H9 (cell line): ENCODE measurements at regions not wholly inside any gene's neighbourhood (a gene's known extent, or its start where the extent isn't known, plus 50 kb on each side); places are given as distances from the start of the nearest gene placed in this dataset.

Experiments
- DNase-seq: peaks from one replicate; pipeline ENCODE4 v3.0.0-alpha.2; 2017
- H2AFZ ChIP-seq: one replicate; pipeline ENCODE4 v1.6.1; 2013; ENCODE audit warnings: mild to moderate bottlenecking, low read length, control low read depth, moderate library complexity
- H2AK5ac ChIP-seq: 2 replicates; pipeline ENCODE4 v1.6.1; 2013; ENCODE audit warnings: low read length, control low read depth, mixed read lengths; ENCODE audit not compliant: insufficient read length
- H2BK120ac ChIP-seq: one replicate; pipeline ENCODE4 v1.6.1; 2013; ENCODE audit warnings: low read depth, mild to moderate bottlenecking, low read length, control low read depth, inconsistent platforms; ENCODE audit not compliant: poor library complexity, severe bottlenecking
- H2BK12ac ChIP-seq: 2 replicates; pipeline ENCODE4 v1.6.1; 2013; ENCODE audit warnings: low read length, control low read depth, mixed read lengths, low read depth; ENCODE audit not compliant: insufficient read length
- H2BK15ac ChIP-seq: 2 replicates; pipeline ENCODE4 v1.6.1; 2013; ENCODE audit warnings: low read depth, low read length, control low read depth
- H2BK20ac ChIP-seq: one replicate; pipeline ENCODE4 v1.6.1; 2013; ENCODE audit warnings: low read depth, mild to moderate bottlenecking, low read length, control low read depth, inconsistent platforms; ENCODE audit not compliant: poor library complexity, severe bottlenecking
- H2BK5ac ChIP-seq: 2 replicates; pipeline ENCODE4 v1.6.1; 2013; ENCODE audit warnings: low read length, control low read depth, mixed read lengths; ENCODE audit not compliant: insufficient read length
- H3K14ac ChIP-seq: 2 replicates; pipeline ENCODE4 v1.6.1; 2013; ENCODE audit warnings: low read length, control low read depth; ENCODE audit not compliant: insufficient read depth
- H3K18ac ChIP-seq: 2 replicates; pipeline ENCODE4 v1.6.1; 2013; ENCODE audit warnings: low read depth, mild to moderate bottlenecking, mixed read lengths, low read length, control low read depth; ENCODE audit not compliant: insufficient read length
- H3K23ac ChIP-seq: 2 replicates; pipeline ENCODE4 v1.6.1; 2013; ENCODE audit warnings: low read length, control low read depth, mixed read lengths, low read depth; ENCODE audit not compliant: insufficient read length
- H3K23me2 ChIP-seq: 2 replicates; pipeline ENCODE4 v1.6.1; 2013; ENCODE audit warnings: low read depth, mild to moderate bottlenecking, mixed read lengths, low read length, control low read depth; ENCODE audit not compliant: insufficient read length, poor library complexity, severe bottlenecking
- H3K27ac ChIP-seq: 2 replicates; pipeline ENCODE4 v1.5.1; 2013; ENCODE audit warnings: low read length, control low read depth, mixed read lengths, low read depth; ENCODE audit not compliant: insufficient read length
- H3K27me3 ChIP-seq: 2 replicates; pipeline ENCODE4 v1.6.1; 2013; ENCODE audit warnings: low read length, control low read depth, inconsistent platforms; ENCODE audit not compliant: insufficient read depth
- H3K4ac ChIP-seq: 2 replicates; pipeline ENCODE4 v1.6.1; 2013; ENCODE audit warnings: low read depth, mild to moderate bottlenecking, control low read depth, inconsistent platforms, low read length, moderate library complexity
- H3K4me1 ChIP-seq: 2 replicates; pipeline ENCODE4 v1.6.1; 2013; ENCODE audit warnings: low read length, control low read depth, inconsistent platforms; ENCODE audit not compliant: insufficient read depth
- H3K4me2 ChIP-seq: 2 replicates; pipeline ENCODE4 v1.6.1; 2013; ENCODE audit warnings: low read length, control low read depth, mixed read lengths; ENCODE audit not compliant: insufficient read length, insufficient read depth
- H3K56ac ChIP-seq: 2 replicates; pipeline ENCODE4 v1.6.1; 2013; ENCODE audit warnings: low read depth, mild to moderate bottlenecking, mixed read lengths, low read length, control low read depth; ENCODE audit not compliant: insufficient read length
- H3K79me1 ChIP-seq: 2 replicates; pipeline ENCODE4 v1.6.1; 2013; ENCODE audit warnings: low read depth, mild to moderate bottlenecking, moderate library complexity, low read length, control low read depth, inconsistent platforms; ENCODE audit not compliant: insufficient read depth, poor library complexity, severe bottlenecking
- H3K79me2 ChIP-seq: 2 replicates; pipeline ENCODE4 v1.6.1; 2013; ENCODE audit warnings: low read length, control low read depth, inconsistent platforms; ENCODE audit not compliant: insufficient read depth
- H3K9ac ChIP-seq: 2 replicates; pipeline ENCODE4 v1.6.1; 2013; ENCODE audit warnings: low read length, control low read depth, mixed read lengths; ENCODE audit not compliant: insufficient read length; ENCODE audit errors: extremely low read depth
- H3K9me3 ChIP-seq: one replicate; pipeline ENCODE4 v1.6.1; 2013; ENCODE audit warnings: low read depth, low read length, inconsistent platforms; ENCODE audit not compliant: control insufficient read depth
- H3T11ph ChIP-seq: one replicate; pipeline ENCODE4 v1.6.1; 2013; ENCODE audit warnings: mild to moderate bottlenecking, low read length, control low read depth, inconsistent platforms
- H4K20me1 ChIP-seq: one replicate; pipeline ENCODE4 v1.6.1; 2013; ENCODE audit not compliant: control insufficient read depth, insufficient read length, insufficient read depth
- H4K5ac ChIP-seq: 2 replicates; pipeline ENCODE4 v1.6.1; 2013; ENCODE audit warnings: low read depth, mild to moderate bottlenecking, mixed read lengths, low read length, control low read depth; ENCODE audit not compliant: insufficient read length
- H4K8ac ChIP-seq: replicated peaks from 2 replicates; pipeline ENCODE4 v1.6.1; 2013; ENCODE audit warnings: low read length, control low read depth, mixed read lengths, low read depth; ENCODE audit not compliant: insufficient read length
- H4K91ac ChIP-seq: 2 replicates; pipeline ENCODE4 v1.6.1; 2013; ENCODE audit warnings: low read depth, mild to moderate bottlenecking, moderate library complexity, mixed read lengths, low read length, control low read depth; ENCODE audit not compliant: insufficient read length
- H3K27ac Mint-ChIP-seq, 3 experiments: 2 replicates in 2 of 3; 3 replicates in 1 of 3; pipeline ENCODE4 v1.8.0; 2020 to 2021; ENCODE audit warnings: mixed read lengths in 3 of 3, mild to moderate bottlenecking in 1 of 3, moderate library complexity in 1 of 3
- H3K27me3 Mint-ChIP-seq: 2 replicates; pipeline ENCODE4 v1.8.0; 2021; ENCODE audit warnings: low read depth, mild to moderate bottlenecking, moderate library complexity, mixed read lengths
- H3K36me3 Mint-ChIP-seq, 3 experiments: 2 replicates in 2 of 3; 3 replicates in 1 of 3; pipeline ENCODE4 v1.8.0; 2020 to 2021; ENCODE audit warnings: low read depth in 3 of 3, mixed read lengths in 3 of 3; ENCODE audit not compliant: insufficient read depth in 1 of 3
- H3K4me1 Mint-ChIP-seq, 2 experiments: 2 replicates each; pipeline ENCODE4 v1.8.0; 2020; ENCODE audit warnings: mixed read lengths in 2 of 2
- H3K4me3 Mint-ChIP-seq, 2 experiments: 2 replicates in 1 of 2; 3 replicates in 1 of 2; pipeline ENCODE4 v1.8.0; 2020 to 2021; ENCODE audit warnings: mild to moderate bottlenecking in 2 of 2, mixed read lengths in 2 of 2, moderate library complexity in 1 of 2
- H3K9me3 Mint-ChIP-seq, 2 experiments: 2 replicates in 1 of 2; 3 replicates in 1 of 2; pipeline ENCODE4 v1.8.0; 2020; ENCODE audit warnings: mild to moderate bottlenecking in 2 of 2, mixed read lengths in 2 of 2, moderate library complexity in 1 of 2
- CTCF ChIP-seq: fragments of 200-600 bp; sonication (generic); conservative IDR thresholded peaks from 3 replicates; pipeline ENCODE4 v1.8.0; 2021; ENCODE audit warnings: antibody characterized with exemption, mild to moderate bottlenecking
- WGBS: extraction: QIAGEN DNeasy Blood & Tissue Kit; methylation state at CpG from one replicate; pipeline ENCODE4 v1.1.7; 2013; ENCODE audit warnings: missing lambda C conversion rate, low lambda C conversion rate, mixed read lengths; ENCODE audit not compliant: insufficient read length; ENCODE audit errors: extremely low coverage; 5-methylcytosine and 5-hydroxymethylcytosine counted together

- Histone ChIP-seq H2BK5ac (no peak overlapping the region), H2BK120ac (no peak overlapping the region), H4K8ac (no peak overlapping the region), H4K91ac (no peak overlapping the region), H3K23me2 (no peaks in the 10 kb centered on the region), H3K4me1 (no peaks in the 10 kb centered on the region), H3K79me2 (no peaks in the 10 kb centered on the region), H3K14ac (no peak overlapping the region), H3T11ph (no peak overlapping the region), H3K9me3 (no peaks in the 10 kb centered on the region), H3K27me3 (no peaks in the 10 kb centered on the region), H3K23ac (no peak overlapping the region), H3K27ac (no peak overlapping the region), H3K79me1 (no peaks in the 10 kb centered on the region), H4K5ac (no peak overlapping the region), H3K18ac (no peak overlapping the region), H3K9ac (no peak overlapping the region), H3K4ac (no peak overlapping the region), H2AFZ (no peak overlapping the region), H3K56ac (no peak overlapping the region), H4K20me1 (no peaks in the 10 kb centered on the region), H2AK5ac (no peak overlapping the region), H2BK12ac (no peak overlapping the region), H2BK20ac (no peak overlapping the region), H2BK15ac (no peak overlapping the region), H3K4me2 (no peak overlapping the region)
- no peak overlapping the region for H3K4me3 Mint-ChIP-seq
- no peak for DNase-seq
- H3K4me1 Mint-ChIP-seq = no peaks in the 10 kb centered on the region
- no peaks in the 10 kb centered on the region for H3K27me3 Mint-ChIP-seq
- WGBS = no CpG with 5 or more reads among the region's 2 CpGs
- H3K27ac Mint-ChIP-seq = no peak overlapping the region
- peaks cover 0 to 3% of the 10 kb centered on the region in 2 experiments; a peak in 2 of 5 replicates for H3K9me3 Mint-ChIP-seq
- no peak for TF ChIP-seq CTCF
- peaks cover 0 to 4% (median 0%) of the 10 kb centered on the region in 3 experiments; a peak in 1 of 7 replicates for H3K36me3 Mint-ChIP-seq
These were observed 240.5 kb upstream of the HS3ST1 start for GRCh38 chr4:11669156-11669555.
